Chondrocyte (in vitro differentiated cells): ENCODE measurements at regions not wholly inside any gene's neighbourhood (a gene's known extent, or its start where the extent isn't known, plus 50 kb on each side); places are given as distances from the start of the nearest gene placed in this dataset.

Experiments used
- DNase-seq: peaks from one replicate; pipeline ENCODE4 v3.0.0; 2021; ENCODE audit warnings: mixed read lengths, low spot score
- H3K27ac Mint-ChIP-seq: one replicate; pipeline ENCODE4 v1.8.0; 2021; ENCODE audit warnings: mild to moderate bottlenecking, moderate library complexity, mixed read lengths; ENCODE audit not compliant: unreplicated experiment
- H3K27me3 Mint-ChIP-seq: 2 replicates; pipeline ENCODE4 v1.8.0; 2021; ENCODE audit warnings: low read depth, mixed read lengths
- H3K36me3 Mint-ChIP-seq: 2 replicates; pipeline ENCODE4 v1.8.0; 2021; ENCODE audit warnings: low read depth, mixed read lengths
- H3K4me1 Mint-ChIP-seq: 2 replicates; pipeline ENCODE4 v1.8.0; 2021; ENCODE audit warnings: low read depth, mild to moderate bottlenecking, mixed read lengths
- H3K4me3 Mint-ChIP-seq: one replicate; pipeline ENCODE4 v1.8.0; 2021; ENCODE audit warnings: mild to moderate bottlenecking, moderate library complexity, mixed read lengths; ENCODE audit not compliant: unreplicated experiment
- H3K9me3 Mint-ChIP-seq: 2 replicates; pipeline ENCODE4 v1.8.0; 2021; ENCODE audit warnings: low read depth, mixed read lengths
- CTCF ChIP-seq: fragments of 200-600 bp; sonication (generic); IDR thresholded peaks from 2 replicates; pipeline ENCODE4 v1.5.0; 2021; ENCODE audit warnings: antibody characterized with exemption, mild to moderate bottlenecking, moderate library complexity

GRCh38 chr5:124631874-124632550 is 114.4 kb downstream of the ZNF608 start:
- TF ChIP-seq CTCF = no peak
- Mint-ChIP-seq H3K9me3 (no peaks in the 10 kb centered on the region), H3K27ac (no peak overlapping the region), H3K36me3 (peaks cover 3% of the 10 kb centered on the region), H3K4me3 (no peak overlapping the region), H3K4me1 (peaks cover 47% of the 10 kb centered on the region), H3K27me3 (no peaks in the 10 kb centered on the region)
- no peak for DNase-seq

- no peak for TF ChIP-seq CTCF
- no peak overlapping the region for H3K27ac Mint-ChIP-seq
- no peak for DNase-seq
- no peaks in the 10 kb centered on the region for H3K9me3 Mint-ChIP-seq
- H3K4me1 Mint-ChIP-seq = peaks cover 47% of the 10 kb centered on the region
- H3K27me3 Mint-ChIP-seq = no peaks in the 10 kb centered on the region
- H3K36me3 Mint-ChIP-seq = peaks cover 3% of the 10 kb centered on the region
- H3K4me3 Mint-ChIP-seq = no peak overlapping the region
These were observed 115.4 kb downstream of the ZNF608 start for GRCh38 chr5:124630767-124631704.

- H3K9me3 Mint-ChIP-seq = no peaks in the 10 kb centered on the region
- peaks cover 36% of the 10 kb centered on the region for H3K4me1 Mint-ChIP-seq
- H3K4me3 Mint-ChIP-seq = peak overlapping the region; percentile 42
- H3K36me3 Mint-ChIP-seq = peaks cover 1% of the 10 kb centered on the region
- peak overlapping the region; percentile 90 for H3K27ac Mint-ChIP-seq
- no peak for TF ChIP-seq CTCF
- no peaks in the 10 kb centered on the region for H3K27me3 Mint-ChIP-seq
- peak; percentile 93 for DNase-seq
These were observed 117.5 kb downstream of the ZNF608 start for GRCh38 chr5:124628721-124629596.

GRCh38 chr5:124627815-124628595 is 118.4 kb downstream of the ZNF608 start:
- H3K27me3 Mint-ChIP-seq = no peaks in the 10 kb centered on the region
- H3K27ac Mint-ChIP-seq = peak overlapping the region; percentile 90
- H3K9me3 Mint-ChIP-seq = no peaks in the 10 kb centered on the region
- peaks cover 33% of the 10 kb centered on the region for H3K4me1 Mint-ChIP-seq
- DNase-seq = no peak
- no peak for TF ChIP-seq CTCF
- H3K4me3 Mint-ChIP-seq = no peak overlapping the region
- no peaks in the 10 kb centered on the region for H3K36me3 Mint-ChIP-seq
